IMR-90 (cell line): ENCODE measurements at regions not wholly inside any gene's neighbourhood (a gene's known extent, or its start where the extent isn't known, plus 50 kb on each side); places are given as distances from the start of the nearest gene placed in this dataset.

Experiments used
- ATAC-seq: fragments of 200-7000 bp; cut with Tn5 transposase; 2 replicates; pipeline ENCODE4 v1.9.1; 2020; ENCODE audit warnings: low read depth, mild to moderate bottlenecking, moderate library complexity
- BruUV-seq: library from RNA; stranded (reverse); fragments of 400-500 nt; replicated peaks from 2 replicates; lab custom pipeline; 2021; lab: Mats Ljungman, UMichigan
- CTCF ChIA-PET: fragments of 300-600 bp; formaldehyde crosslinking; extraction: SDS; loops from one replicate; lab custom pipeline; 2021; ENCODE audit warnings: antibody characterized with exemption; lab: Yijun Ruan, JAX
- POLR2A ChIA-PET: fragments of 300-600 bp; sonication (Branson Sonifier 250); formaldehyde crosslinking; loops from one replicate; lab custom pipeline; 2022; ENCODE audit warnings: antibody characterized with exemption; ENCODE audit not compliant: unreplicated experiment; lab: Charles Lee
- DNase-seq: peaks from one replicate; pipeline ENCODE4 v3.0.0; 2013
- H2AFZ ChIP-seq: replicated peaks from 2 replicates; pipeline ENCODE3; 2013; ENCODE audit warnings: low read length, mild to moderate bottlenecking; ENCODE audit not compliant: poor library complexity
- H2AK5ac ChIP-seq: 2 replicates; pipeline ENCODE4 v1.6.1; 2013; ENCODE audit warnings: low read depth, low read length, inconsistent platforms
- H2AK9ac ChIP-seq: replicated peaks from 2 replicates; pipeline ENCODE3; 2013; ENCODE audit warnings: mild to moderate bottlenecking, low read depth, low read length, moderate library complexity; ENCODE audit not compliant: poor library complexity
- H2BK120ac ChIP-seq: 2 replicates; pipeline ENCODE4 v1.6.1; 2013; ENCODE audit warnings: low read depth, low read length, inconsistent platforms
- H2BK15ac ChIP-seq: 3 replicates; pipeline ENCODE4 v1.6.1; 2013; ENCODE audit warnings: low read depth, low read length, inconsistent platforms
- H2BK20ac ChIP-seq: 2 replicates; pipeline ENCODE4 v1.6.1; 2013; ENCODE audit warnings: low read depth, mild to moderate bottlenecking, inconsistent platforms, low read length, moderate library complexity
- H2BK5ac ChIP-seq: 2 replicates; pipeline ENCODE4 v1.6.1; 2013; ENCODE audit warnings: mild to moderate bottlenecking, low read depth, low read length, inconsistent platforms; ENCODE audit not compliant: poor library complexity, severe bottlenecking
- H3K14ac ChIP-seq: replicated peaks from 2 replicates; pipeline ENCODE4 v1.6.1; 2013; ENCODE audit warnings: low read depth, low read length, inconsistent platforms
- H3K18ac ChIP-seq: 2 replicates; pipeline ENCODE4 v1.6.1; 2013; ENCODE audit warnings: low read depth, low read length, control low read depth
- H3K23ac ChIP-seq: 2 replicates; pipeline ENCODE4 v1.6.1; 2013; ENCODE audit warnings: low read depth, low read length, inconsistent platforms
- H3K27ac ChIP-seq: 2 replicates; pipeline ENCODE4 v1.5.1; 2013; ENCODE audit warnings: mild to moderate bottlenecking, control low read depth, low read length; ENCODE audit not compliant: insufficient read depth
- H3K27me3 ChIP-seq: 2 replicates; pipeline ENCODE4 v1.6.1; 2013; ENCODE audit warnings: low read length; ENCODE audit not compliant: control insufficient read depth, insufficient read depth
- H3K36me3 ChIP-seq: 2 replicates; pipeline ENCODE4 v1.6.1; 2013; ENCODE audit warnings: low read length, mixed read lengths; ENCODE audit not compliant: control insufficient read depth, insufficient read depth
- H3K4ac ChIP-seq: 2 replicates; pipeline ENCODE4 v1.6.1; 2013; ENCODE audit warnings: low read depth, low read length, inconsistent platforms
- H3K4me1 ChIP-seq: 2 replicates; pipeline ENCODE4 v1.6.1; 2013; ENCODE audit warnings: low read length, mixed read lengths; ENCODE audit not compliant: control insufficient read depth, insufficient read depth
- H3K4me2 ChIP-seq: 2 replicates; pipeline ENCODE4 v1.6.1; 2013; ENCODE audit warnings: low read depth, mild to moderate bottlenecking, control low read depth, low read length, moderate library complexity
- H3K4me3 ChIP-seq: 2 replicates; pipeline ENCODE4 v1.5.1; 2013; ENCODE audit warnings: low read depth, mild to moderate bottlenecking, control low read depth, low read length, moderate library complexity; ENCODE audit not compliant: insufficient read depth
- H3K56ac ChIP-seq: 2 replicates; pipeline ENCODE4 v1.6.1; 2013; ENCODE audit warnings: low read length, inconsistent platforms; ENCODE audit not compliant: insufficient read depth; ENCODE audit errors: extremely low read depth
- H3K79me1 ChIP-seq, 2 experiments: 2 replicates each; pipeline ENCODE4 v1.6.1; 2013; ENCODE audit warnings: low read length in 2 of 2, inconsistent platforms in 1 of 2, low read depth in 1 of 2
- H3K9ac ChIP-seq: 2 replicates; pipeline ENCODE4 v1.6.1; 2013; ENCODE audit warnings: low read depth, low read length, control low read depth
- H3K9me1 ChIP-seq: 2 replicates; pipeline ENCODE4 v1.6.1; 2013; ENCODE audit warnings: low read length, inconsistent platforms; ENCODE audit not compliant: insufficient read depth
- H3K9me3 ChIP-seq: 2 replicates; pipeline ENCODE4 v1.6.1; 2013; ENCODE audit warnings: low read length; ENCODE audit not compliant: control insufficient read depth, insufficient read depth
- H4K20me1 ChIP-seq: 2 replicates; pipeline ENCODE4 v1.6.1; 2013; ENCODE audit warnings: low read length, inconsistent platforms; ENCODE audit not compliant: insufficient read depth
- H4K5ac ChIP-seq: 2 replicates; pipeline ENCODE4 v1.6.1; 2013; ENCODE audit warnings: mild to moderate bottlenecking, low read depth, low read length, control low read depth
- H4K8ac ChIP-seq, 2 experiments: 2 replicates each; pipeline ENCODE4 v1.6.1; 2013; ENCODE audit warnings: low read depth in 2 of 2, low read length in 2 of 2, control low read depth in 1 of 2, inconsistent platforms in 1 of 2
- H4K91ac ChIP-seq: 2 replicates; pipeline ENCODE4 v1.6.1; 2013; ENCODE audit warnings: low read depth, low read length, inconsistent platforms; ENCODE audit not compliant: insufficient read depth
- CEBPB ChIP-seq: IDR thresholded peaks from 2 replicates; pipeline ENCODE4 v1.6.1; 2012; ENCODE audit warnings: low read depth, low read length, improper control_type of control experiment
- ELK1 ChIP-seq: fragments of 150-350 bp; IDR thresholded peaks from 2 replicates; pipeline ENCODE4 v1.6.1; 2016; ENCODE audit warnings: low read depth, mild to moderate bottlenecking, low read length, moderate library complexity, borderline replicate concordance
- FOS ChIP-seq: fragments of 150-350 bp; IDR thresholded peaks from 2 replicates; pipeline ENCODE4 v1.6.1; 2016; ENCODE audit warnings: low read depth, low read length
- MAFK ChIP-seq: IDR thresholded peaks from 2 replicates; pipeline ENCODE4 v1.6.1; 2012; ENCODE audit warnings: low read depth, low read length, improper control_type of control experiment
- MAZ ChIP-seq: IDR thresholded peaks from 2 replicates; pipeline ENCODE4 v1.6.1; 2012; ENCODE audit warnings: low read depth, mild to moderate bottlenecking, low read length, improper control_type of control experiment, moderate library complexity, borderline replicate concordance
- MXI1 ChIP-seq: IDR thresholded peaks from 2 replicates; pipeline ENCODE4 v1.6.1; 2012; ENCODE audit warnings: low read depth, mild to moderate bottlenecking, low read length, moderate library complexity, borderline replicate concordance
- POLR2A ChIP-seq: IDR thresholded peaks from 2 replicates; pipeline ENCODE4 v1.6.1; 2012; ENCODE audit warnings: mild to moderate bottlenecking, low read depth, low read length
- RAD21 ChIP-seq: IDR thresholded peaks from 2 replicates; pipeline ENCODE4 v1.6.1; 2012; ENCODE audit warnings: low read length, improper control_type of control experiment
- dilution Hi-C: fragments of 300-500 bp; cut with HindIII; formaldehyde crosslinking; loops from one replicate; pipeline ENCODE4 v1.14.3; 2018; ENCODE audit warnings: low sequenced_read_pairs; ENCODE audit not compliant: unreplicated experiment
- in situ Hi-C: fragments of 300-500 bp; cut with MboI; formaldehyde crosslinking; loops from 3 replicates; pipeline ENCODE4 v1.14.3; 2019; ENCODE audit warnings: low sequenced_read_pairs, inconsistent platforms, mixed read lengths
- intact Hi-C: fragments of 100-400 bp; cut with micrococcal nuclease; formaldehyde crosslinking; loops from 2 replicates; pipeline ENCODE4 v1.10.0; 2022

DNA sequence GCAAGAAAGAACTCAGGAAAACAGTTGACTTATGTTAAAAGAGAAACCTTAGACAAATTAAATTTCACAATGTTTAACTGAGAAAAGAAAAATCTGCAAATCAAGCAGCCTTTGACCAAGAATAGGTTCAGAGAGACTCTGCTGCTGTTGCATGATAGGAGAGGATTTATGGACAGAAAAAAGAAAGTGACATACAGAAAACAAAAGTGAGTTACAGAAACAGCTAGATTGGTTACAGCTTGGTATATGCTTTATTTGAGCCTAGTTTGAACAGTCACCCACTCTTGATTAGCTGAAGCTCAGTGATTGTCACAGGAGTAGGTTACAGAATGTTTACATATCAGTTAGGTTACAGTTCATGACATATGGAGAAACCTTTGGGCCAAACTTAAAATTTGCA lies 258.2 kb upstream of the SPOPL start:
- Histone ChIP-seq H2BK20ac (no peak overlapping the region), H3K79me1 (no peaks in the 10 kb centered on the region), H2BK15ac (no peak overlapping the region), H3K14ac (no peak overlapping the region), H3K27me3 (no peaks in the 10 kb centered on the region), H3K4me2 (no peak overlapping the region), H2AK9ac (no peak overlapping the region), H2AK5ac (no peak overlapping the region), H4K8ac (no peak overlapping the region), H3K9ac (no peak overlapping the region), H2AFZ (no peak overlapping the region), H2BK120ac (no peak overlapping the region), H3K9me1 (no peaks in the 10 kb centered on the region), H3K4me1 (peaks cover 1% of the 10 kb centered on the region; the same call in 1 of the 2 replicates), H4K91ac (no peak overlapping the region), H4K5ac (no peak overlapping the region), H3K18ac (no peak overlapping the region), H3K4me3 (no peak overlapping the region), H3K23ac (no peak overlapping the region), H3K56ac (no peak overlapping the region), H4K20me1 (no peaks in the 10 kb centered on the region), H3K27ac (no peak overlapping the region), H3K9me3 (no peaks in the 10 kb centered on the region), H2BK5ac (no peak overlapping the region), H3K36me3 (no peaks in the 10 kb centered on the region), H3K4ac (no peak overlapping the region)
- TF ChIP-seq MAZ (no peak), FOS (no peak), CEBPB (no peak), POLR2A (no peak), RAD21 (no peak), MAFK (no peak), ELK1 (no peak), MXI1 (no peak)
- intact Hi-C loops: no loop called here
- BruUV-seq: no TSS peak
- in situ Hi-C loops: no loop called here
- dilution Hi-C loops: no loop called here
- ATAC-seq: no peak
- ChIA-PET CTCF (no interaction called here), POLR2A (no interaction called here)
- no peak for DNase-seq
